Type B pancreatic cell (in vitro differentiated cells): ENCODE measurements at regions not wholly inside any gene's neighbourhood (a gene's known extent, or its start where the extent isn't known, plus 50 kb on each side); places are given as distances from the start of the nearest gene placed in this dataset.
"Not testable (repeated sequence)": the region's sequence is repeated elsewhere in the genome, so short reads cannot be mapped to it uniquely, and the experiment has no call there.

ENCODE experiments used
- DNase-seq: peaks from one replicate; pipeline ENCODE4 v3.0.0; 2021; ENCODE audit warnings: mixed read lengths; ENCODE audit not compliant: unreplicated experiment; ENCODE audit errors: extremely low spot score
- H3K27ac Mint-ChIP-seq: 2 replicates; pipeline ENCODE4 v1.8.0; 2021; ENCODE audit warnings: mild to moderate bottlenecking, mixed read lengths
- H3K27me3 Mint-ChIP-seq: 2 replicates; pipeline ENCODE4 v1.8.0; 2021; ENCODE audit warnings: mixed read lengths
- H3K36me3 Mint-ChIP-seq: 2 replicates; pipeline ENCODE4 v1.8.0; 2021; ENCODE audit warnings: mixed read lengths
- H3K4me1 Mint-ChIP-seq: one replicate; pipeline ENCODE4 v1.8.0; 2021; ENCODE audit warnings: mixed read lengths; ENCODE audit not compliant: unreplicated experiment
- H3K4me3 Mint-ChIP-seq: 2 replicates; pipeline ENCODE4 v1.8.0; 2021; ENCODE audit warnings: mild to moderate bottlenecking, mixed read lengths
- H3K9me3 Mint-ChIP-seq: 2 replicates; pipeline ENCODE4 v1.8.0; 2021; ENCODE audit warnings: mixed read lengths
- CTCF ChIP-seq: fragments of 200-600 bp; sonication (generic); conservative IDR thresholded peaks from 2 replicates; pipeline ENCODE4 v1.5.0; 2021; ENCODE audit warnings: antibody characterized with exemption, mild to moderate bottlenecking

- DNase-seq: no peak
- no peaks in the 10 kb centered on the region for H3K4me1 Mint-ChIP-seq
- H3K4me3 Mint-ChIP-seq: no peak overlapping the region
- no peaks in the 10 kb centered on the region for H3K27me3 Mint-ChIP-seq
- TF ChIP-seq CTCF: no peak
- no peaks in the 10 kb centered on the region for H3K9me3 Mint-ChIP-seq
- H3K36me3 Mint-ChIP-seq: no peaks in the 10 kb centered on the region
- no peak overlapping the region for H3K27ac Mint-ChIP-seq
Observed at GRCh38 chr3:75896265-75896664, 110.9 kb upstream of the ZNF717 start.

- H3K9me3 Mint-ChIP-seq, H3K4me1 Mint-ChIP-seq, H3K27ac Mint-ChIP-seq, DNase-seq, H3K4me3 Mint-ChIP-seq, H3K36me3 Mint-ChIP-seq: not testable (repeated sequence)
- H3K27me3 Mint-ChIP-seq: peaks cover 16% of the 10 kb centered on the region
Observed at GRCh38 chr3:75901446-75901845, 116.1 kb upstream of the ZNF717 start.

GRCh38 chr3:75906555-75907112, 121.3 kb upstream of the ZNF717 start:
- Mint-ChIP-seq H3K9me3 (no peaks in the 10 kb centered on the region), H3K27me3 (peaks cover 37% of the 10 kb centered on the region), H3K4me1 (peaks cover 6% of the 10 kb centered on the region), H3K27ac (peak overlapping the region; percentile 71), H3K36me3 (no peaks in the 10 kb centered on the region), H3K4me3 (peak overlapping the region; percentile 92)
- peak; percentile 61 for TF ChIP-seq CTCF
- peak; percentile 73 for DNase-seq

- peaks cover 3% of the 10 kb centered on the region for H3K27me3 Mint-ChIP-seq
- no peak for TF ChIP-seq CTCF
- H3K36me3 Mint-ChIP-seq: no peaks in the 10 kb centered on the region
- no peak overlapping the region for H3K4me3 Mint-ChIP-seq
- no peaks in the 10 kb centered on the region for H3K9me3 Mint-ChIP-seq
- DNase-seq: no peak
- no peaks in the 10 kb centered on the region for H3K4me1 Mint-ChIP-seq
- H3K27ac Mint-ChIP-seq: no peak overlapping the region
Observed at GRCh38 chr3:75913800-75914350, 128.5 kb upstream of the ZNF717 start.

GRCh38 chr3:75914741-75915140, 129.4 kb upstream of the ZNF717 start:
- not testable (repeated sequence) for H3K4me3 Mint-ChIP-seq, H3K4me1 Mint-ChIP-seq, H3K36me3 Mint-ChIP-seq, H3K27ac Mint-ChIP-seq, DNase-seq, H3K27me3 Mint-ChIP-seq, H3K9me3 Mint-ChIP-seq

GRCh38 chr3:75938921-75939320, 153.6 kb upstream of the ZNF717 start:
- Mint-ChIP-seq H3K4me3 (no peak overlapping the region), H3K9me3 (no peaks in the 10 kb centered on the region), H3K27me3 (no peaks in the 10 kb centered on the region), H3K4me1 (no peaks in the 10 kb centered on the region), H3K27ac (no peak overlapping the region), H3K36me3 (no peaks in the 10 kb centered on the region)
- TF ChIP-seq CTCF: no peak
- no peak for DNase-seq

GRCh38 chr3:75951941-75952340, 166.6 kb upstream of the ZNF717 start:
- H3K27me3 Mint-ChIP-seq: no peaks in the 10 kb centered on the region
- DNase-seq: no peak
- H3K36me3 Mint-ChIP-seq: no peaks in the 10 kb centered on the region
- H3K9me3 Mint-ChIP-seq: no peaks in the 10 kb centered on the region
- H3K4me3 Mint-ChIP-seq: no peak overlapping the region
- H3K4me1 Mint-ChIP-seq: no peaks in the 10 kb centered on the region
- TF ChIP-seq CTCF: no peak
- H3K27ac Mint-ChIP-seq: no peak overlapping the region

- not testable (repeated sequence) for H3K4me3 Mint-ChIP-seq, H3K27me3 Mint-ChIP-seq, H3K36me3 Mint-ChIP-seq, H3K9me3 Mint-ChIP-seq, H3K27ac Mint-ChIP-seq, DNase-seq, H3K4me1 Mint-ChIP-seq
Observed at GRCh38 chr3:75960031-75960430, 174.7 kb upstream of the ZNF717 start.

GRCh38 chr3:75962054-75962453, 176.7 kb upstream of the ZNF717 start:
- not testable (repeated sequence) for H3K27ac Mint-ChIP-seq, H3K27me3 Mint-ChIP-seq, DNase-seq, H3K4me3 Mint-ChIP-seq, H3K36me3 Mint-ChIP-seq, H3K9me3 Mint-ChIP-seq, H3K4me1 Mint-ChIP-seq
